Glomerular visceral epithelial cell (primary cell): ENCODE measurements at regions not wholly inside any gene's neighbourhood (a gene's known extent, or its start where the extent isn't known, plus 50 kb on each side); places are given as distances from the start of the nearest gene placed in this dataset.

ENCODE experiments used
- DNase-seq: peaks from one replicate; pipeline ENCODE4 v3.0.0-alpha.2; 2016; ENCODE audit errors: extremely low spot score

DNA sequence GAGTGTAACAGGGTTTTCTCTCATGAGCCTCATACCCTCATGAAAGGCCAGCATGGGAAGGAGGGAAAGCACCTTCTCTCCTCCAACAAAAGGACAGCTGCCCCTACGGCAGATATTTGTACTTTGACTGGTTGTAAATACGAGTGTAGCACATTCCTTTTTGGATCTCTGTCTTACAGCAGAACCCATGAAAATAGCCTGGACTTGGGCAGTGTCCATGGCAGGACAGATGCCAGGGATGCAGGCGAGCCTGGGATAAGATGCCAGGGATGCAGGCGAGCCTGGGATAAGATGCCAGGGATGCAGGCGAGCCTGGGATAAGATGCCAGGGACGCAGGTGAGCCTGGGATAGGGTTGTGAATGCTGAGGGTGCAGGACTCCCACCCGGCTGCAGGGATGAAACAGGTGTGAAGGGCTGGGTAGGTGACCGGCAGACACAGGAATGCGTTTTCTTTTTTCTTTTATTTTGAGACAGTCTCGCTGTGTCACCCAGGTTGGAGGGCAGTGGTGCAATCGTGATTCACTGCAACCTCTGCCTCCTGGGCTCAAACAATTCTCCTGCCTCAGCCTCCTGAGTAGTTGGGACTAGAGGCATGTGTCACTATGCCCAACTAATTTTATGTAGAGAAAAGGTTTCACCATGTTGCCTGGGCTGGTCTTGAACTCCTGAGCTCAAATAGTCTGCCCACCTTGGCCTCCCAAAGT, 120.0 kb downstream of the BEGAIN start:
- DNase-seq = no peak

DNA sequence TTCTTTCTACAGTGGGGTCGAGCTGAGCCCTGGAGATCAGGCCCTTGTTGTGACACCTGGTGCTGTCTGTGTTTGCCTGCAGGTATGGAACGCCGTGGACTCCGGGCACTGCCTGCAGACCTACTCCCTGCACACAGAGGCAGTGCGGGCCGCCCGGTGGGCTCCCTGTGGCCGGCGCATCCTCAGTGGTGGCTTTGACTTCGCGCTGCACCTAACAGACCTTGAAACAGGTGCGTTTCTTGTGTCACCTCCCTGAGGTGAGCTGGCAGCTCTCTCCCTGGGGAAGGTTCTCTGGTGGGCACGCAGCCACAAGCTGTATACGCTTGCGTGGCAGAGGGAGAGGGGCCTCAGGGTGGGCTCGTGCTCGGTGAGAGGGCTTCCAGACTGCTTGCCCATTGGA, 119.3 kb downstream of the BEGAIN start:
- DNase-seq = no peak

GRCh38 chr14:100468557-100468956, 118.7 kb downstream of the BEGAIN start:
- no peak for DNase-seq

DNA sequence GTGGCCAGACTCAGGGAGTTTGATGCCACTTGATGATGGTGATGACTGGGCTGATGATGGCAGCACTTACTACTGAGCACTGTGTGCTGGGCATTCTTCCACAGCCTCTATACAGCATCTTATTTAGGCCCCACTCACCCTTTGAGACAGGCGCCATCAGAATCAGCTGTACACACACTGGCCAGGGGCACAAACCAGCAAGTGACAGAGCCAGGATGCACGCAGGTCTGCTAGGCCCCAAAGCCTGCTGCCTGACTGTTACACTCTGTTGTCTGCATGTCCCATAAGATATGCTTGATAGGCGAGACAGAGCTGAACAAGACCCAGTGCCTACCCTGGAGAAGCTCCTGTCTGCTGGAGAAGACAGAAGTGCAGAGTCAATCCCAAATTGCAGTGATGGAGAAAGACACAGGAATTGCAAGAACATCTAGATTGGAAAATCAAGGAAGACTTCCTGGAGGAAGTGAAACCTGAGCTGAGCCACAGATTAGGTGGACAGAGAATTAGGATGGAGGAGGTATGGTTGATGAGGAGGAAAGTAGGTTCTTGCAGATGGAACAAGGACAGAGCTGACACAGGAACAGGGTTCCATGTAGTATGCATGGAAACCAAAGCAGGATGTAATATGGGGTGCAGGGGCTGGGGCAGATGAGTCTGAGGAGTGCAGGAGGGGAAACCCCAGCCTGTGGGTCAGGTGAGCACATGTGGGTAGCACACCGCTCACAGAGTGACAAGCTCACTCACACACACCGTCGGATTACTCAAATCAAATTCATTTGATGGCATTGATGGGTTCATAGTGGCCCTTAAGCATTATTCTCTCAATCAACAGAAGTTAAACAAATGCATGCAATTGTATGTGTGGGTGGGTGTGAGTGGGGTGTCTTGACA, 117.3 kb downstream of the BEGAIN start:
- no peak for DNase-seq

GRCh38 chr14:100470523-100470897, 116.7 kb downstream of the BEGAIN start:
- DNase-seq = no peak

GRCh38 chr14:100471441-100472093, 115.7 kb downstream of the BEGAIN start:
- DNase-seq = no peak

GRCh38 chr14:100472094-100472455, 115.1 kb downstream of the BEGAIN start:
- DNase-seq = no peak

- no peak for DNase-seq
These were observed 114.7 kb downstream of the BEGAIN start for GRCh38 chr14:100472491-100472890.

DNA sequence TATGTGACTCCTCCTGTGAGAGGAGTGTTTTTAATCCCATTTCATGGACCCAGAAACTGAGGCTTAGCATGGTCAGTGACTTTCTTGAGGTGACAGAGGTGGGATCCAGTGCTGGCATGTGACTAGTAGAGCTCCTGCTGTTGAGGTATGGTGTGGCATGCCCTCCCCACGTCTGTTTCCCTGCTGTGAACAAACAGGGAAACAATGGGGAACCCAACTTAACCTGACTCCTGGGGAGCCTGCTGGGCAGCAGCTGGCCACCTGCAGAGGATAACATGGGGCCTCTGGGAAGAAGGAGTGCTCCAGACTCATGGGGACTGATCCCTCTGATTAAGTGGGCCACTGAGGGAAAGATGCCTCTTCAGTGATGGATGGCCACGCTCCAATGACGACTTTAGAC, 114.0 kb downstream of the BEGAIN start:
- no peak for DNase-seq

GRCh38 chr14:100474196-100474595, 113.0 kb downstream of the BEGAIN start:
- no peak for DNase-seq

GRCh38 chr14:100475268-100475667, 111.9 kb downstream of the BEGAIN start:
- DNase-seq = no peak

DNA sequence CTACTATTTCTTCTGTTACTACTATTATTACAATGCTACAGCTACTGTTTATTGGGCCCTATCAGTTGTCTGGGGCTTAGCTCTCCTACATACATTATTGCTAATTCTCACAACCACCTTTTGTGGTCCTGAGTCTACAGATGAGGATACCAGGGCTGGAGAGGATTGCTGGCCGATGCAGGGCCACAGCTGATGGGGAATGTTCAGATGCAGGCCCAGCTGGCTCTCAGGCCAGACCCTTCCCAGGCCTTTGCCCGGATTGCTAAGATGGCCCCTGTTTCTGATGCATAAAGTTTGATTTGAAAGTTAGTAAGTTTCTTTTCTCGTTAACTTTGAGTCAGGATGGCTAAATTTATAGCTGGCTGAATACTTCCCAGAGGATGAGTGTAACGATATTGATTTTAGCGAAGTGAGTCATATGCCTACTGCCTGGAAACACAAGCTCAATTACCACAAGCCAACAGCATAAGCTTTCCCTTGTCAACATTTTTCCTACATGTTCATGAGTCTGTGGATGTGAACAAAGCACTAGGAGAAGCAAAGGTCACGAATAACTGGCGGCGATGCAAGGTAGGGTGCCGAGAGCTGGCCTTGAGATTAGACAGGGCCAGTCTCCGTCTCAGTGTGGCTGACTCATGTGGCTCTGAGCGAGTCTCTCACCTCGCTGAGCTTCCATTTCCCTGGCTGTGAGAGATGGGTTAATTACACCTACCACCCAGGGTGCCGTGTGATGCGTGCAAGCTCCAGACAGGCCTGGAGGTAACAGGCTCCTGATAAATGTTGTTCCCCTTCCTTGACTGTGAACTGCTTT, 111.0 kb downstream of the BEGAIN start:
- peak; percentile 75 for DNase-seq

DNA sequence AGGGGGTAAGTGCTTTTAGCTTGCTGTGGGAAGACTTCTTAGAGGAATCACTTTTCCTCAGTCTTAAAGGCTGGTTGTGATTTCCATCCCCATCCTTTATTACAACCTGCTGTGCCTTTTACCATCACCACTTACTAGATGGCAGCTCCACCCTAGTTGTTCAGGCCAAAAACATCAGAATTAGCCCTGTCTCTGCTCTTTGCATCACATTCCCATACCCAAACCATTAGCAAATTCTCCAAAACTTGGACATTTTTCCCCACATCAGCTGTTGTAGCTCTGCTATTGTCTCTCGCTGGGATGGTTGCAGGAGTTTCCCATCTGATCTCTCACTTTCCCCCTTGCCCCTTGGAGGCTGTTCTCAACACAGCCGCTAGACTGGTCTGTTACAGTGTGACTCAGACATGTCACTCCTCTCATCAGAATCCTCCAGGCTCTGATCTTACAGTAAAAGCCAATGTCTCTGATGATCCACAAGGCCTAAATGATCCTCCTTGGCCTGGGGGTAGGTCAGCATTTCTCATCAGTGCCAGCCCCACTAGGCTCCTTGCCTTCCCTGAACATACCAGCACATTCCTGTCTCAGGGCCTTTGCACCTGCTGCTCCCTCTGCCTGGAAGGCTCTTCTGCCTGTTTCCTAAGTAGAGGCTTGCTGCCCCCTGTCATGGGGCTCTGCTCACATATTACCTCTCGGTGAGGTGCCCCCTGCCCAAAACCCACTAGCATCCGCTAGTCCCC, 102.5 kb downstream of the BEGAIN start:
- DNase-seq = no peak

- DNase-seq = peak; percentile 54
These were observed 101.0 kb downstream of the BEGAIN start for GRCh38 chr14:100486025-100486828.
